GM11168 (cell line): ENCODE measurements at regions not wholly inside any gene's neighbourhood (a gene's known extent, or its start where the extent isn't known, plus 50 kb on each side); places are given as distances from the start of the nearest gene placed in this dataset.

Experiments used
- in situ Hi-C: fragments of 300-500 bp; cut with MboI; formaldehyde crosslinking; loops from one replicate; pipeline ENCODE4 v1.12.0; 2022; ENCODE audit warnings: low sequenced_read_pairs; ENCODE audit not compliant: unreplicated experiment

- in situ Hi-C loops: no loop called here
Observed at GRCh38 chr12:115491511-115492250, 785.8 kb downstream of the MED13L start.

- in situ Hi-C loops: no loop called here
Observed at GRCh38 chr12:115489253-115489652, 788.2 kb downstream of the MED13L start.

- in situ Hi-C loops: no loop called here
Observed at GRCh38 chr12:115485967-115486366, 791.5 kb downstream of the MED13L start.

GRCh38 chr12:115485503-115485902 lies 792.0 kb downstream of the MED13L start:
- in situ Hi-C loops: no loop called here

- in situ Hi-C loops: loop anchor here (5.0 kb wide), 1 partner anchor 79 kb away; no protein-coding TSS in a partner anchor
Observed at GRCh38 chr12:115482943-115483342, 794.5 kb downstream of the MED13L start.

GRCh38 chr12:115481141-115481540 lies 796.4 kb downstream of the MED13L start:
- in situ Hi-C loops: loop anchor here (5.0 kb wide), 1 partner anchor 81 kb away; no protein-coding TSS in a partner anchor

- in situ Hi-C loops: no loop called here
Observed at GRCh38 chr12:115478505-115478904, 794.5 kb upstream of the TBX3 start.

GRCh38 chr12:115474539-115475353 lies 790.8 kb upstream of the TBX3 start:
- in situ Hi-C loops: no loop called here

GRCh38 chr12:115473257-115473956 lies 789.4 kb upstream of the TBX3 start:
- in situ Hi-C loops: no loop called here

GRCh38 chr12:115472852-115473251 lies 788.9 kb upstream of the TBX3 start:
- in situ Hi-C loops: no loop called here

- in situ Hi-C loops: no loop called here
Observed at GRCh38 chr12:115470977-115471376, 787.0 kb upstream of the TBX3 start.

- in situ Hi-C loops: no loop called here
Observed at GRCh38 chr12:115470526-115470925, 786.6 kb upstream of the TBX3 start.

- in situ Hi-C loops: no loop called here
Observed at GRCh38 chr12:115468087-115468510, 784.1 kb upstream of the TBX3 start.

- in situ Hi-C loops: no loop called here
Observed at GRCh38 chr12:115467531-115467930, 783.6 kb upstream of the TBX3 start.

GRCh38 chr12:115466076-115466475 lies 782.1 kb upstream of the TBX3 start:
- in situ Hi-C loops: no loop called here

- in situ Hi-C loops: no loop called here
Observed at GRCh38 chr12:115464661-115465060, 780.7 kb upstream of the TBX3 start.

GRCh38 chr12:115464111-115464581 lies 780.2 kb upstream of the TBX3 start:
- in situ Hi-C loops: no loop called here

- in situ Hi-C loops: no loop called here
Observed at GRCh38 chr12:115461401-115461800, 777.4 kb upstream of the TBX3 start.

- in situ Hi-C loops: no loop called here
Observed at GRCh38 chr12:115457798-115458197, 773.8 kb upstream of the TBX3 start.

GRCh38 chr12:115456946-115457689 lies 773.1 kb upstream of the TBX3 start:
- in situ Hi-C loops: no loop called here
